Heart right ventricle (tissue), 16 donors: ENCODE measurements at regions not wholly inside any gene's neighbourhood (a gene's known extent, or its start where the extent isn't known, plus 50 kb on each side); places are given as distances from the start of the nearest gene placed in this dataset.

Experiments
- ATAC-seq, 8 donors: fragments of 200-7000 bp; cut with Tn5 transposase; one replicate each; pipeline ENCODE4 v1.9.1; 2020; ENCODE audit warnings: mild to moderate bottlenecking in 8 of 8, moderate library complexity in 8 of 8, moderate number of reproducible peaks in 1 of 8
- DNase-seq, 2 donors: peaks; one replicate each; pipeline ENCODE4 v3.0.0-alpha.2; 2020
- H3K27ac ChIP-seq, 10 donors: fragments of 200-600 bp; sonication (generic) in 2 of 10; one replicate each; pipeline versions ENCODE4 v1.5.0 to v1.8.0; 2020 to 2022; ENCODE audit warnings: mild to moderate bottlenecking in 3 of 10
- H3K27me3 ChIP-seq, 7 donors: fragments of 200-600 bp; one replicate each; pipeline ENCODE4 v1.8.0; 2021 to 2022; ENCODE audit warnings: mild to moderate bottlenecking in 2 of 7
- H3K36me3 ChIP-seq, 9 donors: fragments of 200-600 bp; sonication (generic) in 1 of 9; one replicate each; pipeline versions ENCODE4 v1.5.0 to v1.8.0; 2020 to 2022; ENCODE audit warnings: mild to moderate bottlenecking in 2 of 9
- H3K4me1 ChIP-seq, 9 donors: fragments of 200-600 bp; sonication (generic) in 1 of 9; one replicate each; pipeline versions ENCODE4 v1.5.0 to v1.8.0; 2020 to 2022; ENCODE audit warnings: mild to moderate bottlenecking in 4 of 9
- H3K4me3 ChIP-seq, 10 donors: fragments of 200-600 bp; sonication (generic) in 2 of 10; one replicate each; pipeline versions ENCODE4 v1.5.0 to v1.8.0; 2020 to 2022; ENCODE audit warnings: mild to moderate bottlenecking in 7 of 10, moderate library complexity in 2 of 10
- H3K9me3 ChIP-seq, 11 donors: fragments of 200-600 bp in 10 of 11; sonication (generic) in 2 of 11; one replicate each; pipeline versions ENCODE4 v1.5.0 to v1.8.0; 2013 to 2022; ENCODE audit warnings: mild to moderate bottlenecking in 2 of 11, control low read depth in 1 of 11, moderate library complexity in 1 of 11
- WGBS, 2 donors: extraction: QIAGEN DNeasy Blood & Tissue Kit; methylation state at CpG; one replicate each; pipeline ENCODE4 v1.1.7; 2013; ENCODE audit warnings: inconsistent platforms in 1 of 2; 5-methylcytosine and 5-hydroxymethylcytosine counted together
- intact Hi-C, 10 donors: fragments of 100-400 bp; cut with DNase I; formaldehyde crosslinking; loops; one replicate each; pipeline versions ENCODE4 v1.11.1 to v1.14.2; 2022
- TF ChIP-seq, protein P1 (sequence below), 9 donors: fragments of 200-600 bp; sonication (generic) in 2 of 9; IDR thresholded peaks; one replicate each; pipeline versions ENCODE4 v1.5.0 to v1.8.0; 2021 to 2022; ENCODE audit warnings: antibody characterized with exemption in 9 of 9, mild to moderate bottlenecking in 5 of 9, moderate library complexity in 1 of 9
- donor health status: Arrhythmogenic right ventricular cardiomyopathy.
- donor health status: ischemic (EF 13 %, LVEDD 7.1; RV severe dilation, severe dysfunction).
- donor health status: healthy with polysubstance abuse.
- donor health status: DM: no; HTN: yes; CAD: no.
- donor health status: DM: no; HTN: no; CAD: no.
- donor health status: ischemic (EF 25% LVEDD 6.9; RV normal size, moderate dysfunction).
- donor health status: ischemic (EF 25% LVEDD 5.7; RV mildly dilated, moderate dysfunction).
- donor health status: healthy.
- donor health status: DM: yes; HTN: yes; CAD: no.
- donor health status: Ischemic cardiomyopathy.
- donor health status: ischemic (EF 35%, LVEDD 5.7; RV mildly dilated, moderate dysfunction).
- donor health status: nonischemic (EF 11% LVEDD 7.7; RV severe dilation, severe dysfunction).
- donor health status: DM: yes; HTN: yes; CAD: no.
- donor health status: PGD.
- donor health status: ischemic (EF 29% LVEDD 5.4; RV normal size, mild dysfunction).
- donor health status: nonischemic (EF 23%, LVEDD 6.1; RV moderate dilation, normal function).

DNA sequence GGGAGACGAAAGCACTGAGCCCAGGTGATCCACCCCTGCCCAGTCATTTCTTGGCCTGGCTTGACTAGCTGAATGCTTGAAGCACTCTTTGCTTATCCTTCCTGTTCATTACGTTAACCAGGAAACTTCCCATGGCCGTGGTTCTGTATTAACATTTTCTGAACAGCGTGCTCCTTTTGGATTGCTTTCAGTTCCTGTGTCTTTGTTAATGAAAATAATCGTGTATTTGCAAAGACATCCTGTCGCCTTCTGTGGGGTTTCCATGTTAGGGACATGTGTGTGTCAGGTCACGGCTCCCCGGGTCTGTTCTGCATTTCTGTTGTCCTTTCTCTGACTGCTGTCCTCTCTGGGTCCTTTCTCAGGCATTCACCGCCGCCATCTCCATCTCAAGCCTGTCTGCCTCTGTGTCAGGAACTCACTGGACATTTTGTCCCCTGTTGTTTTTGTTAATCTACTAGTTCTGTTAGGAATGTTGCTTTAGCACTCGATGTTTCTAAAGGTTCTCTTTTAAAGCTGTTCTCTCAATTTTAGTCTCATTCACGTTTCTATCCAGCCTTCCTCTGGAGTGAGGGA lies 434.1 kb upstream of the HS6ST1 start:
- 60 to 61% methylated on average over 12 of the region's 12 CpGs for WGBS, 2 donors
- no peak for DNase-seq
- ATAC-seq: peak in 5 of 8 donors; percentile 19 to 44 (median 28)
- no peaks in the 10 kb centered on the region for H3K36me3 ChIP-seq
- H3K4me3 ChIP-seq: no peak overlapping the region
- H3K27ac ChIP-seq: peak overlapping the region in 9 of 10 donors; percentile 13 to 68 (median 37)
- H3K27me3 ChIP-seq: no peaks in the 10 kb centered on the region
- H3K9me3 ChIP-seq: no peaks in the 10 kb centered on the region
- peaks cover 7 to 47% (median 32%) of the 10 kb centered on the region in 9 donors for H3K4me1 ChIP-seq
- intact Hi-C loops: loop anchor here in 1 of 10 donors (10.0 kb wide), 1 partner anchor 428 kb away; no protein-coding TSS in a partner anchor
- TF ChIP-seq, protein P1, sequence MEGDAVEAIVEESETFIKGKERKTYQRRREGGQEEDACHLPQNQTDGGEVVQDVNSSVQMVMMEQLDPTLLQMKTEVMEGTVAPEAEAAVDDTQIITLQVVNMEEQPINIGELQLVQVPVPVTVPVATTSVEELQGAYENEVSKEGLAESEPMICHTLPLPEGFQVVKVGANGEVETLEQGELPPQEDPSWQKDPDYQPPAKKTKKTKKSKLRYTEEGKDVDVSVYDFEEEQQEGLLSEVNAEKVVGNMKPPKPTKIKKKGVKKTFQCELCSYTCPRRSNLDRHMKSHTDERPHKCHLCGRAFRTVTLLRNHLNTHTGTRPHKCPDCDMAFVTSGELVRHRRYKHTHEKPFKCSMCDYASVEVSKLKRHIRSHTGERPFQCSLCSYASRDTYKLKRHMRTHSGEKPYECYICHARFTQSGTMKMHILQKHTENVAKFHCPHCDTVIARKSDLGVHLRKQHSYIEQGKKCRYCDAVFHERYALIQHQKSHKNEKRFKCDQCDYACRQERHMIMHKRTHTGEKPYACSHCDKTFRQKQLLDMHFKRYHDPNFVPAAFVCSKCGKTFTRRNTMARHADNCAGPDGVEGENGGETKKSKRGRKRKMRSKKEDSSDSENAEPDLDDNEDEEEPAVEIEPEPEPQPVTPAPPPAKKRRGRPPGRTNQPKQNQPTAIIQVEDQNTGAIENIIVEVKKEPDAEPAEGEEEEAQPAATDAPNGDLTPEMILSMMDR (IDR thresholded peaks at IDR 0.05): no peak

DNA sequence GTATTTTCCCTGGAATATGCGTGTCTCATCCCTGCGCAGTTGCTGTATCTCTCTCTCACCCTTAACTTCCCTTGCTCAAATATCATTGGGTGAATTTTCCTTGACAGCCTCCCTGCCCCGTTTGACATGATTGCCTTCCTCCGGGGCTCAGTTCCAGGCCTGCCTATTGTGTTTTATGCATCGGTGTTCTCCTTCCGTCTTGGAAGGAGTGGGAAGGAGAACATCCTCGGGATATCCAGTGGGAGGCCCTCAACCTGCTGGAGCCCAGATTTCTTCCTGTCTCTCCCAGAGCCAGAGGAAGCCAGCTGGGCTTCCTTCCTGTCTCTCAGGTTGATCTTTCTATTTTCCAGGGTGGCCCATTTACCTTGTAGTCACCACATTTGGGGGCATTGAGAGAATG lies 434.7 kb upstream of the HS6ST1 start:
- H3K27me3 ChIP-seq: no peaks in the 10 kb centered on the region
- 59 to 63% methylated on average over 7 of the region's 7 CpGs for WGBS, 2 donors
- intact Hi-C loops: loop anchor here in 1 of 10 donors (10.0 kb wide), 1 partner anchor 429 kb away; no protein-coding TSS in a partner anchor

DNA sequence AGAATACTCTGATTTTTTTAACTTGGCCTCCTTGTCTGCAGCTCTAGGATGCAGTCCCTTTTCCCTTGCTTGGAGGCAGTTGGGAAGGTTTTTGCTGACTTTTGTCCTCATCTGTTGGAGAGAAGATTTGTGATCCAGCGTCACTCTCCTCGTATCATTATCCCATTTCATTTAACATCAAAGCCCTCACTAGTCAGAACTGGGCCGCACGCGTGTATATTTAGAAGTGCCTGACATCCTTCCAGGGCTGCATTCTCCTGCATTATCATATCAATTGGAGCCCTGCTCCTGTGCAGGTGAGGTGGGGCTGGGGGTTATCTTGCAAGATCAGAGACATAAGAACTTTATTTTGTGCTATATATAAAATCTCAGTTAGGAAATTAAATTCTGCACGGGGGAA lies 435.1 kb upstream of the HS6ST1 start:
- Histone ChIP-seq H3K27me3 (no peaks in the 10 kb centered on the region), H3K36me3 (no peaks in the 10 kb centered on the region), H3K9me3 (no peaks in the 10 kb centered on the region), H3K27ac (peak overlapping the region in 2 of 10 donors; percentile 61 to 68), H3K4me1 (peaks cover 7 to 47% (median 32%) of the 10 kb centered on the region in 9 donors), H3K4me3 (no peak overlapping the region)
- DNase-seq (no peak), ATAC-seq (no peak)
- TF ChIP-seq, protein P1 (IDR thresholded peaks at IDR 0.05): no peak
- 17 to 22% methylated on average over 6 of the region's 6 CpGs for WGBS, 2 donors
- intact Hi-C loops: loop anchor here in 1 of 10 donors (10.0 kb wide), 1 partner anchor 429 kb away; no protein-coding TSS in a partner anchor

More for the DNA sequence above, 434.7 kb upstream of the HS6ST1 start:
- H3K27ac ChIP-seq: peak overlapping the region in 8 of 10 donors; percentile 13 to 68 (median 40)
- H3K9me3 ChIP-seq: no peaks in the 10 kb centered on the region
- DNase-seq (no peak), ATAC-seq (peak in 5 of 8 donors; percentile 33 to 77 (median 61))
- H3K4me1 ChIP-seq: peaks cover 7 to 47% (median 32%) of the 10 kb centered on the region in 9 donors
- TF ChIP-seq, protein P1 (IDR thresholded peaks at IDR 0.05): no peak
- H3K4me3 ChIP-seq: no peak overlapping the region
- H3K36me3 ChIP-seq: no peaks in the 10 kb centered on the region

DNA sequence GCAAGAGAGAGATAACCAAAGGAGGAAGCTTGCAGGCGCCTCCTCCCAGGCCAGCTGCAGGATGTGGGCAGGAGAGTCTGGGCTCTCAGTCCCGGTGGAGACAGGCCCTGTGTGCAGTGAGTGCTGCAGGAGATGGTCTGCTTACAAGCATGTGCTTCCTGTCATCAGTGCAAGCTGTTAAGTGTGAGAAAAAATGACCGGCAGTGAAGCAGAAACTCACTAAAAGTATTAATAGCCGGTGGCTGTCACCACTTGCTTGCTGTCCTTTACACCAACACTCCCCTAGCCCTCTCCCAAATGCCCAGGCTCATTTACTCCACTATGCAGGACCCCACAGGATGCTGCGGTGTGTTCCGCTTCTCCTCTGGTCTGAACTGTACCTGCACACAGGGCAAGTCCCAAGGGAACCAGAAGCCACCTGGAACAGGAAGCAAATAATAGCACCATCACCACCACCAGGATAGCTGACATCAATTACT lies 435.6 kb upstream of the HS6ST1 start:
- DNase-seq: peak; percentile 48 to 59
- H3K27ac ChIP-seq: peak overlapping the region in 2 of 10 donors; percentile 61 to 68
- no peaks in the 10 kb centered on the region for H3K36me3 ChIP-seq
- no peak overlapping the region for H3K4me3 ChIP-seq
- 12 to 19% methylated on average over 6 of the region's 6 CpGs for WGBS, 2 donors
- intact Hi-C loops: loop anchor here in 1 of 10 donors (10.0 kb wide), 1 partner anchor 429 kb away; no protein-coding TSS in a partner anchor
- H3K4me1 ChIP-seq: peaks cover 7 to 47% (median 32%) of the 10 kb centered on the region in 9 donors
- no peaks in the 10 kb centered on the region for H3K9me3 ChIP-seq
- H3K27me3 ChIP-seq: no peaks in the 10 kb centered on the region
- peak; percentile 83 to 91 (median 85) for ATAC-seq
- TF ChIP-seq, protein P1 (IDR thresholded peaks at IDR 0.05): no peak
